NCI-H345 treated with DMSO at 0.1 percent for 48 hours (cell line): ENCODE measurements at regions not wholly inside any gene's neighbourhood (a gene's known extent, or its start where the extent isn't known, plus 50 kb on each side); places are given as distances from the start of the nearest gene placed in this dataset.
"Not testable (repeated sequence)": the region's sequence is repeated elsewhere in the genome, so short reads cannot be mapped to it uniquely, and the experiment has no call there.

Source experiments
- DNase-seq: peaks from one replicate; lab custom pipeline; 2025; ENCODE audit not compliant: unreplicated experiment; lab: John Stamatoyannopoulos, UW

DNA sequence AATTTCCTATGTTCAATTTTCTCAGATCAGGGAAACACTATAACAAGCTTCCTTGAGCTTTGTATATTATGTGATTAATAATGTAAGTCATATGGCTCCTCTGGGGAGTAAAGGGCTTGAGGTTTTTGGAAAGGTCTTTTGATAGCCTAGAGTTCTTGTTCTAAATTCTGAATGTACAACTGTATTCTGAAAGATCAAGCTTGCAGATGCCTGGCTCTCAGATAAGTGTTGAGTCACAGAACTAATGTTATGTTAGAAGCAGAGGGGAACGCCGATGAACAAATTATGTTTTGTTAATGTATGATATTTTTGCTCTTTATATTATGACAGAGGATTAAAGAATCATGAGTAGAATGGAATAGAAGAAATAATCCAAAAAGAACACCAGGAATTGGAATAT lies 170.1 kb downstream of the RPRM start:
- DNase-seq, result no peak

DNA sequence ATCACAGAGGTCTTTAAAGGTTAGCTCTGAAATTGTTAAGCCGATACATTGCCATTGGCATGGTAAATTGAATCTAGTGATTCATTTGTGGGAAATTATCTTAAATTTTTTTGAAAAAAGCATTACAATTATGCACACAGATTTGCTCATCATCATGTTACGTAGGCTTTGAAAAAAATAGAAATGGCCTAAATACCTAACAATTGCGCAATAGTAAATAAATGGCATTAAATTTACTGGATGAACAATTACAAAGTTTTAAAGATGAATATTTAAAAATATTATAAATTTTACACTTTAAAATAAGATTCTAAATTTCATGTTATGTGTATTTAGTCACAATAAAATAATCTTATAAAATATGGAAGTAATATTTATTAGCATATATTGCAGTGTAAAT lies 171.3 kb downstream of the RPRM start:
- no peak for DNase-seq

DNA sequence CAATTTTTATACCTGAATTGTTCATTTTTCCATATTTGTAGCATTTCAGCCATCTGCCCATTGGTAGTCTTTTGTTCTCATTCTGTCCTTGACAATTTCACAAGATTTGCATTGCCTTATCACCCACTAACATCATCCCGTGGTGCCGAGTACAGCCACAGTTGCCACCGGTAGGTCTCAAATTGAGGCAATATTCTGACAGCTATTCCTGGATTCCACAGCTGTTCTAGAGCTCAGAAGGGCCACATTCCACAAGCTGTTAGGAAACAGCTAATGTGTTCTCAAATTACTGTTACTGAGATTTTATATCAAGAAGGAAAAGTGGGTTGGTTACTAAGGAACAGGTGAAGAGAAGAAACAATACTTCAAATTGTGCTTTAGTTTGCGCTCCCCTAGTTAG lies 178.8 kb downstream of the RPRM start:
- no peak for DNase-seq

DNA sequence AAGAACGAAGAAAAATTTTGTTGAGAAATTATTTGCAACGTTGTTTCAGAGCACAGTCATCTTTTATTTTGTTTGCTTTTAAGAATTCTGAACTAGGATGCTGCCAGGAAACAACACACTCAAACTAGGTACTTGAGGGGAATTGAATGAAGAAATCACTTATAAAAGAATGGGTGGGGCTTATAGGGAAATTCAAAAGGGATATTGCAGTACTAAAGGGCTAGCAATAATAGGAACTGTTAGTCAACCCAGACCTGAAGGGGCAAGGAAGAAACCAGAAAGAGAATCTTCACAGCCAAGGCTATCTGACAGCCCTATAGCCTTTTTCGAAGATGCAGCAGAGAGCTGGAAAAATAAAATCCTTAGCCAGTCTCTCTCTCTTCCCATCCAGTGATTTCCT lies 179.3 kb downstream of the RPRM start:
- no peak for DNase-seq

DNA sequence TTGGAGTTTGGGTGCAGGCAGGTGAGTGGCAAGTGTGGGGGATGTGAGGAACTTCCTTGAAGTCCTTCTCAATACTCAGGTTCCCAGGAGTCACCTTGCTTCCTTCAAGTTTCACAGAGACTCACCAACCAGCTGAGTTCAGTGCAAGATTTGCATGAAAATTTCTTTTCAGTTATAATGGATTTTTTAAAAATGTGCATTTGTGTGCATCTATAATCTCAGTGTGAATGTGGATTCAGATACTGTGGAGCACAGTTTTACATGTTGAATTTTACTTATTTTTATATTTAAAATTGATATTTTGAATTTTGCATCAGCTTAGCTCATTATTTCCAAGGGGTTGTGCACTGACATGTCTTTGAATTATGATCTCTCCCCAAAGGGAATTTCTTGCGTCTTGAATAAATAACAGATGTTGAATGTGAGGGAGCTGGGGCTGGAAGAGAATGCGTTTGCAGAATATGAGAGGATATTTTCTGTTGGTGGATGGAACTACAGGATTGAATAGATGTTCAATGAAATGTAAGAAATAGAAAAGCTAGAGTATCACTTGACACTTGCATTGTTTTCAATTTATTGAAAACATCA lies 184.3 kb downstream of the RPRM start:
- DNase-seq, result no peak

DNA sequence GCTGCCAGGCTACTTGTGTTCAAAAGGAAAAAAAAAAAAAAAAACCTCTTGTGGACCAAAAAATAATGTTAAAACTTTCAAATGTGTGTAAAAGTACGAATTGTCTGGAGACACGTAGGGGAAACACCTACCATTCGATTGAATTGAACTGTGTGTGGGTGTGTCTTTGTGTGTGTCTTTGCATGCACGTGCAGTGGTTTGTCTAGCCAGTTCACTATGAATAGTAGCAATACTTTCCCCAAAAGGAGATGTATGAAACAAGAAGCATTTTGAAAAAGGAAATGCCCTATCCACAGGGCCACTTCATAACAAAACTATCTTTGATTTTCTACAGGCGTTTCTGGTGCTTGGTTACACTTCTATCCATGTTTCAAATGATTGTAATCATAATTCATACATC lies 186.8 kb downstream of the RPRM start:
- no peak for DNase-seq

DNA sequence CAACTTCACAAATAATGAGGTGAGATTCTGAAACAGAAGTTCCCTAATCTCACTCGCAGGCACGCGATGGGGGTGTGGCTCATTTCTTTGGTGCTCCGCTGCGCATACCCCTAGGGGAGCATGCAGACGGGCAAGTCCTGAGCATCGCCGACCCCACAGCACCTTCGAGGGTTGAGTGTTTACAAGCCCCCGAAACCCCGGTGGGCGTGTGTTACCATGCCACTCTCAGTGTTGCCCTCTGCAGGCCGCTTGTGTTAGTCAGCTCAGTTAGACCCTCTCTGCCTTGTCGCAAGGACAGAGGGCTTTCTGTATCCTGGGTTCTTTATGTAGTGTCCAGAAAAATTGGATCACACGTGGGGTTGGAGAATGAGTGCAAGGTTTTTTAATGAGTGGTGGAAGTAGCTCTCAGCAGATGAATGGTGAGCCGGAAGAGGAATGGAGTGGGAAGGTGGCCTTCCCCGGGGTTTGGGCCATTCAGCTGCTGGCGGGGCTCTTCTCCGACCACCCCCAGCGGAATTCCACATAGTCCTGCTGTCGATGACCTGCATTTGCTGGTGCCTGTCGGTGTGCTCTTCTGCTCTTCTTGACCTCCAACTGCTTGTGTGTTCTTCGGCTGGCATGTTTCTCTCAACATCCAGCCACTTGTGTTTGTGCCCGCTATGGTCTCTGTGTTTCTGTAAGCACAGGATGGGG lies 191.3 kb downstream of the RPRM start:
- DNase-seq, result no peak

DNA sequence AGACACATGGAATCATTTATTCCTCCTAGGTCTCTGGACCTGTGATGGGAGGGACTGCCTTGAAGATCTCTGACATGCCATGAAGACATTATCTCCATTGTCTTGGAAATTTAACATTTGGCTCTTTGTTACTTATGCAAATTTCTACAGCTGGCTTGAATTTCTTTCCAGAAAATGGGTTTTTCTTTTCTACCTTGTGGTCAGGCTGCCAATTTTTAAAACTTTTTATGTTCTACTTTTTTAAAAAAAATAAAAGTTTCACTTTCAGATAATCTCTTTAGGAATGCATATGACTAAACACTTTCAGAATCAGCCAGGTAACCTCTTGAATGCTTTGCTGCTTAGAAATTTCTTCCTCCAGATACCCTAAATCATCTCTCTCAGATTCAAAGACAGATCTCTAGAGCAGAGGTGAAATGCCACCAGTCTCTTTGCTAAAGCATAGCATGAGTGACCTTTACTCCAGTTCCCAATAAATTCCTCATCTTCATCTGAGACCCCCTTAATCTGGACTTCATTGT lies 209.6 kb downstream of the RPRM start:
- no peak for DNase-seq

DNA sequence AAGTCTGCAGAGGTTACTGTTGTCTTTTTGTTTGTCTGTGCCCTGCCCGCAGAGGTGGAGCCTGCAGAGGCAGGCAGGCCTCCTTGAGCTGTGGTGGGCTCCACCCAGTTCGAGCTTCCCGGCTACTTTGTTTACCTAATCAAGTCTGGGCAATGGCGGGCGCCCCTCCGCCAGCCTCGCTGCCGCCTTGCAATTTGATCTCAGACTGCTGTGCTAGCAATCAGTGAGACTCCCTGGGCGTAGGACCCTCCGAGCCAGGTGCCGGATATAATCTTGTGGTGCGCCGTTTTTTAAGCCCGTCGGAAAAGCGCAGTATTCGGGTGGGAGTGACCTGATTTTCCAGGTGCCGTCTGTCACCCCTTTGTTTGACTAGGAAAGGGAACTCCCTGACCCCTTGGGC lies 221.7 kb downstream of the RPRM start:
- DNase-seq, result not testable (repeated sequence)

DNA sequence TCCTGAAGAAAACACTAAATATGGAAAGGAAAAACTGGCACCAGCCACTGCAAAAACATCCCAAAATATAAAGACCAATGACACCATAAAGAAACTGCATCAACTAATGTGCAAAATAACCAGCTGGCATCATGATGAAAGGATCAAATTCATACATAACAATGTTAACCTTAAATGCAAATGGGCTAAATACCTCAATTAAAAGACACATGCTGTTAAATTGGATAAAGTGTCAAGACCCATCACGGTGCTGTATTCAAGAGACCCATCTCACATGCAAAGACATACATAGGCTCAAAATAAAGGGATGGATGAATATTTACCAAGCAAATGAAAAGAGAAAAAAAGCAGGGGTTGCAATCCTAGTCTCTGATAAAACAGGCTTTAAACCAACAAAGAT lies 231.9 kb downstream of the RPRM start:
- not testable (repeated sequence) for DNase-seq

DNA sequence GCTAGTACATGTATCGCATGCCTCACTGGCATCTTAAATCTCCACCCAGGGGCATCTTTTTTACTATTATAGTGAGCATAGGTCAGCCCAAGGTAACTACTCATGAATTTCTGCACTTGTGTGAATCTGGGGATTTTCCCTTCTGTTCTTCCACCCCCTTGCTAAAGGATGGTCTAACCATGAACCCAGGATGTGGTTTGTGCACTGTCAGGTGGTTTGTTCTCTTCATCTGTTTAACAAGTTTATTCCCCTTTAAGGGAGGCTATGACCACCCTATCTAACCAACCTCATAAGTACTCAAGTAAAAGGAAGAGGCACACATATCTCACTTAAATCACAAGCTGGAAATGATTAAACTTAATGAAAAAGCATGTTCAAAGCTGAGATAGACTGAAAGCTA lies 243.0 kb downstream of the RPRM start:
- no peak for DNase-seq

DNA sequence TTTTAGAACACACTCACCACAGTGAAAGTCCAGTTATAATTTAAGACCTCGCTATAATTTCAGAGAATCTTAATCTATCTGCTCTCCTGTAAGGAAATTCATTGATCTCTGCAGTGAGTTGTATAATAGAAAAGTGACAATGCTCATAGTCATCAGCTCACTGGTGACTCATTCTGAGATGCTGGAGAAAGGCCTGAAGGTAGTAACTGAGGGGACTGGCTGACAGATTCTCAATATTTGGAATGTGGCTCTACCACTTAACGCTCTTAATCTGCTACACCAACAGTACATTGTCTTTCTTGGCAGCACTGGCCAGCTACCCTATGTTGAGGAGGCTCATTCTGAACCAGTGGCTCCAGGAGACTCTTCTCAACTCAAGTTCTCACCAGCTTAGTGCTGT lies 246.1 kb downstream of the RPRM start:
- no peak for DNase-seq

DNA sequence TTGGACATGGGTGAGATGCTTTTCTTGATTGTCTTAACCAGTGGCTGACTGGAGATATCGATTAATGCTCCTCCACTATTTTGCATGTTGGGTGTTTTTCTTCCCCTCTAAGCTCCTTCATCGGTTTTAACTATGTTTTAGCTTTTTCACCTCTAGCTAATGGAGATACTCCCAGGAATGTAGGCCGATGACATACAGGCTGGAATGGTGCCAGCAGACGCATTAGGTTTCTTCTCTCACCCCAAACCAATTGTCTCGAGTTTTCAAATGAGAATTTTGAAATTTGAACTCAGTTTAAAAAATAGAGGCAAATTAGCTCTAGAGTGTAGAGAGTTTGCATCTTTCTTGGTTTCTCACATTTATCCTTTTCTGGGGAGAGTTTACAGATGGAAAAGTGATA lies 247.6 kb downstream of the RPRM start:
- DNase-seq, result no peak

DNA sequence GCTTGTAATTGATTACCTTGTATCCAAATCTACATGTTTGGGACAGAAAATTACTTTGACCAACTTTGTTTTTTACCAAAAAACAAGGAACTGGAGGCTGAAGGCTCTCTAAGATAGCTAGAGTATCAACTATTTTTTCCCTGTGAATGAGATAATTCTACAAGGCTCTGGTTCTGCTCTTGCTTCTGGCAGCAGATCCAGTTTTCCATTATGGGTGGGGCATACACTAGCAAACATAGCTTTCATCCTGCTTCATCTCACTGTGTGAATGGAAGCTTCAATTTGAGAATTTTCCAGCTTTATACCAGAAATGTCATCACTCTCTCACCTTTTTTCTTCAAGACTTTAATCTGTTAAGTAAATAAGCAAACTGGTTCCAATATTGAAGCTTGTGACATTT lies 249.7 kb downstream of the RPRM start:
- no peak for DNase-seq

DNA sequence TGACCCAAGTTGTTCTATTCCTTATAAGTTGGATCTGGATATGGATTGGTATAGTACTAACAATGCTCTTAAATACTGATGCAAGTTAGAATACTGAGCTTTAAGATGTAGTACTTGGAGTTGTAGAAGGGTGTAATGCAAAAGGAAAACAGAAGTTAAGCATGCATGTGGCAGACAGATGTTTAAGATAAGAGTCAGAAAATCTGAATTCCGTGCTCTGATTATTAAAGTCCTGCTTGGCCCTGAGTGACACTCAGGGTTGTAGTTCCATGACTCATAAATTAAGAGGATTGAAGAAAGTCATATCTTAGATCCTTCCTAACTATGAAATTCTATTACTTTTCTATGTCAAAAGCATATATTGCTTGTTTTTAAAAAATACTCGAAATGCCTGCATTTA lies 250.6 kb downstream of the RPRM start:
- DNase-seq, result no peak

DNA sequence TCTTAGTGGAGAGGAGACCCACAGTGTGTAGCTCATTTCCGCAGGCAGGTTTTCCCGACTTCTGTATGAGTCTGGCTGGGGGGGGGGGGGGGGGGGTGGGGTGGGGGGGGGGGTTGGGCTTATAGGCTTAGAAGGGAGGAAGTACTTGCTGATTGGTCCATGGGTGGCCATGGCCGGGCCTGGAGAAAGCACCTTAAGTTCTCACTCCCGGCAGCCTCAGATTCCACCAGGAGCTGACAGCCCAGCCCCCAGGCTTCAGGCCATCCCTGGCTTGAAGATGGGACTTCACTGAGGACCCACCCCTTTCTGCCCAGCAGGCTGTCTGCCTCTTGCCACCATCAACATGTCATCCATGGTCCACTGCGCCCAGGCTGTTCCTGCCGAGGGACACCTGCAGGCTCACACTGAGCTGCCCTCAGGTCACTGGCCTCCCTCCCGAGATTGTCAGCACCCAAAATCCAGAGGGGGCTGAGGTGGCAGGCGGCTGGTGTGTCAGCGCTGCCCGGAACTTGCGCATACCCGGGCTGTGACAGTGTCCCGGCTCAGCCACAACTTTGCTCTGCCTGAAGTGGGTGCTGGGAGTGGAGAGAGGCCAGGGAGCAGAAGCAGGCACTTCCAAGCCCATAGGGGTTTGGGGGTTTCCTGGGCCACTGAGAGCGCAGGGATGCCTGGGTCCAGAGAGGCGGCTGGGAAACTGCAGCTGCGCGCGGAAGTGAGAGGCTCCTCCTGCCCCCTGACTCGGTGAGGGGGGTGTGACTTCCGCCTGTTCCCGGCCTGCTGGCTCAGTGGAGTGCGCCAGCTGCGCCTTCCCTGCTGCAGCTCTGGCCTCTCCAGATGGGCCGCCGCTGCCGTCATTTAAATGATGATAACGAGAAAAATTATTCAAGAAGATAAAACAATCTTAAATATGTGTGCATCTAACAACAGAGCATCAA lies 256.1 kb downstream of the RPRM start:
- no peak for DNase-seq

DNA sequence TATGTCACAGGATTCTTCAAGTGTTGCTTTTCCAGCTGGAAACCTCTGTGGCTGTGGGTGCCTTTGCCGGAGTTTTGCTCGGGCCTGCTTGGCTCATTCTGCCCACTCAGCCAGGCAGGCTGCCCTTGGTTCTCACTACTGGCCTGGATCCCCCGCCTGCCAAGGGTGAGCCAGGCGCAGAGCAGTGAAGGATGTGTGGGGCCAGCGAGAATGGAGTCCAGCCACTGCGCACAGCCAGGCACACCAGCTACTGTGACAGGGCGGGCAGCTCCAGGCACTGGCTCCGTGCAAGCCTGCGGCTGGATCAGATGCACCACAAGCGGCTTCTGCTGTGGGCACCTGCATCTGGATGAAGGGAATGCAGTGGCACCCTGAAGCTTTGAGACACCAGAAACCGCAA lies 257.1 kb downstream of the RPRM start:
- DNase-seq, result no peak

DNA sequence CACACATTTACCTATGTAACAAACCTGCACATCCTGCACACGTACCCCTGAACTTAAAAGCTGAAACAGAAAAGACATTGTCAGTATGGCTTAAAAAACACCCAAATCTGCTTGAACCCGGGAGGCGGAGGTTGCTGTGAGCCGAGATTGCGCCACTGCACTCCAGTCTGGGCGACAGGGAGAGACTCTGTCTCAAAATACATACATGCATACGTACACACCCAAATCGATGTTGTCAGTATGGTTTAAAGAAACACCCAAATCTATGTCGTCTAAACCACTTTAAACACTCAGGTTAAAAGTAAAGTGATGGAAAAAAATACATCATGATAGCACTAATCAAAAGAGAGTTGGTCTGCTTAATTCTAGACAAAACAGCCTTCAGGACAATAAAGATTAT lies 257.5 kb downstream of the RPRM start:
- DNase-seq, result no peak

DNA sequence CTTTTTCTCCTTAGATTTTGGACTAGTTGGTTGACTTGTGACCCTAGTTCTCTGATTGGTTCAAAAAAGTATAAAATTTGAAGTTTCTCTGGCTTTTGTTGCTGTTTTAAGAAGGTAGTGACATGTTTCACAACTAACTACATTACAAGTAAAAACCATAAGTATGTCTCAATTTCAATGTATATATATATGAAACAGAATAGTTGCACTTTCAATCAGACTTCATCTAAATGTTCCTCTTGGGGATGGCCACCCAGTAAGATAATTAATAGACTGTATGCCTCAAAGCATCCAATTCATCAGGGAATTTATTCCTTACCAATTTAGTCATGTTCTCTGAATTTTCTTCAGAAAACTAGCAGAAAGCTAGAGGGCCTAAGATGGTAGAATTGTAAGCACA lies 259.7 kb downstream of the RPRM start:
- DNase-seq, result no peak

DNA sequence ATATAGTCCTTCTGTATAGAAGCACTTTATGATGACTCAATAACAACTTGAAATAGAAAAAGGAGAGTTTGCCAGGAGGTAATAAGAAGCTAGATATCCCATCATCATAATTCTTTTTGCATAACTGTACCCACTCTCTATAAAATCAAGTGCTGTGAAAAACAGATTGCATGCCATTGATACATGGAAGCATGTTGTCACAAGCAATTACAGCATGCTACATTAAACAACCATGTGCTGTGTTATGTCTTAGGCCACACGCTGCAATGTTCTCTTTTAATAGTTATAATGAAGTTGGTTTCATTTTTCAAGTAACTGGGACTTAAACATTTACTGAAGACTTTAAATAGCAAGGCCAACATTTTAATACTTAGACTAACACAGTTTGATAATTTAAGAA lies 264.2 kb downstream of the RPRM start:
- DNase-seq, result no peak

DNA sequence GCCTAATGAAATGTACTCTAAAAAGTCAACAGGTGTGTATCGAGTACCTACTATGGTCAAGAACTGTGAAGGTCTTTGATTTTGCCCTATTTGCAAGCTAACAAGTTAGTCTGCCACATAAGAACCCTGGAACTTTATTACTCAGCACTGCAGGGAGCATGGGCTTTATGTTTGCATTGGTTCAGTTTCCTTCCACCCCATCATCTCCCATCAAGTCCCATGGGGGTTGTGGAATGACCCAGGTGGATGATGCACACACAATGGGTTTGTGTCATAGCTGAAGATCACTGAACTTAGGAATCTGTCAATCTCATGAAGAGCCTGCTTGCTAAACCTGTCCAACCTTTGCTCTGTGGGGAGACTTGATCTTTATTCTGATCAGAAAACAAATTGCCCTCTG lies 265.5 kb downstream of the RPRM start:
- no peak for DNase-seq
